Activated T-helper 2 cell treated with anti-CD3 and anti-CD28 coated beads, Interferon-gamma antibody, Interleukin-2, Interleukin-4, amounts not matched to agents 10 μg/mL and 5 μg/mL and 100 μg/mL, durations not matched to agents 14 hours and 24 hours and 36 hours (primary cell): ENCODE measurements at regions not wholly inside any gene's neighbourhood (a gene's known extent, or its start where the extent isn't known, plus 50 kb on each side); places are given as distances from the start of the nearest gene placed in this dataset.
"Not testable (repeated sequence)": the region's sequence is repeated elsewhere in the genome, so short reads cannot be mapped to it uniquely, and the experiment has no call there.

ENCODE experiments used
- DNase-seq: peaks from one replicate; pipeline ENCODE4 v3.0.0; 2021; ENCODE audit warnings: low spot score
- H3K27ac Mint-ChIP-seq: one replicate; pipeline ENCODE4 v1.8.0; 2021; ENCODE audit warnings: mixed read lengths
- H3K27me3 Mint-ChIP-seq: one replicate; pipeline ENCODE4 v1.8.0; 2021; ENCODE audit warnings: low read depth, mixed read lengths
- H3K36me3 Mint-ChIP-seq: one replicate; pipeline ENCODE4 v1.8.0; 2021; ENCODE audit warnings: low read depth, mixed read lengths
- H3K4me1 Mint-ChIP-seq: one replicate; pipeline ENCODE4 v1.8.0; 2021; ENCODE audit warnings: low read depth, mixed read lengths
- H3K4me3 Mint-ChIP-seq: one replicate; pipeline ENCODE4 v1.8.0; 2021; ENCODE audit warnings: low read depth, mild to moderate bottlenecking, moderate library complexity, mixed read lengths
- H3K9me3 Mint-ChIP-seq: one replicate; pipeline ENCODE4 v1.8.0; 2021; ENCODE audit warnings: mixed read lengths
- intact Hi-C: fragments of 100-400 bp; cut with micrococcal nuclease; formaldehyde crosslinking; loops from one replicate; pipeline ENCODE4 v1.15.1; 2023

DNA sequence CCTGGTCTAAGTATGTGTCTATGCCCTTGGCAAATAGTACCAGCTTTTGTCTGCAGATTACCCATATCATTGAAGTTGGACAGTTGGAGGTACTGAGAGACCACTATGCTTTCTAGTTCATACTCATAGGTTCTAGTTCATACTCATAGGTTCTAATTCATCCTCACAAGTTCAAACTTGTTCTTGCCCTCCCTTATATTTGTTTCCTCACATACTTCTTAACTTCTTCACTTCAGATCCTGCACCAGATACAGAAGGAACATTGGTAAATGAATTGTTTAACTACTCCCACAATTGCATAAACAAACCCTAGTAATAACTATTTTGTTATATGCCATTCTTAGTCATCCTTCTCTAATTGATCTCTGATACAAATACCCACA lies 172.2 kb downstream of the SLITRK1 start:
- Mint-ChIP-seq H3K27me3 (no peaks in the 10 kb centered on the region), H3K9me3 (peaks cover 19% of the 10 kb centered on the region), H3K4me3 (no peak overlapping the region)

DNA sequence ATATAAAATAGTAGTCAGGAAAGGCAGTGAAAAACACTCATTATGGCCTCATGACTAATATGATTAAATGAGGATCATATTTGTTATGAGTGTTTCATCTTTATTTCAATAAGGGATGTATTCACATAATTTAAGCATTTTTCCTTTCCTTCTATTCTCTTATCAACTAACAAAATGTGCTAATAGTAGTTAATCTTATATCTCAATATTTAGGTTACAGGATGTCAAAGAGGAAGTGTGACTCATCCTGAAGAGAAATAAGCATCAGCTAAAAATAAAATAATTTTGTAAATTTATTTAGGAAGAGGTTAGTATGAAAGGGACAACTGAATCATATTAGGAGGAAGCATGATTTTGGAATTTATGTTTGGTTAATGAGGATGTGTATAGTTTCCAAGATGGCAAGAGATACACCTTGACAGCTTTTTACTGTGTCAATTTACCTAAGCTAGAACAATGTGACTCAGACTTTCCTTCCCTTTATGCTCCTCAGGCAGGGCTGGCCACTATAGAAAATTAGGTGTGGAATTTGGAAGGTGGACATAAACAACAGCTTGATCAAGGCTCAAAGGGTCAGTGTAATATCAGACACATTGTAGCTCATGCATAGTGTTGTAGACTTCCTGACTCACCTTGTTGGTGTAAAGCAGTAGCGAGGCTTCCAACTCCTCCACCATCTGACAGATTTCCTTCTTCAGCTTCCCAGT lies 172.7 kb downstream of the SLITRK1 start:
- Mint-ChIP-seq H3K27ac (no peak overlapping the region), H3K27me3 (no peaks in the 10 kb centered on the region), H3K4me1 (no peaks in the 10 kb centered on the region), H3K9me3 (peaks cover 19% of the 10 kb centered on the region), H3K36me3 (no peaks in the 10 kb centered on the region), H3K4me3 (no peak overlapping the region)
- intact Hi-C loops: no loop called here
- DNase-seq: no peak

More for the DNA sequence above, 172.2 kb downstream of the SLITRK1 start:
- no peaks in the 10 kb centered on the region for H3K4me1 Mint-ChIP-seq
- no peak overlapping the region for H3K27ac Mint-ChIP-seq
- no peak for DNase-seq
- intact Hi-C loops: no loop called here
- no peaks in the 10 kb centered on the region for H3K36me3 Mint-ChIP-seq

DNA sequence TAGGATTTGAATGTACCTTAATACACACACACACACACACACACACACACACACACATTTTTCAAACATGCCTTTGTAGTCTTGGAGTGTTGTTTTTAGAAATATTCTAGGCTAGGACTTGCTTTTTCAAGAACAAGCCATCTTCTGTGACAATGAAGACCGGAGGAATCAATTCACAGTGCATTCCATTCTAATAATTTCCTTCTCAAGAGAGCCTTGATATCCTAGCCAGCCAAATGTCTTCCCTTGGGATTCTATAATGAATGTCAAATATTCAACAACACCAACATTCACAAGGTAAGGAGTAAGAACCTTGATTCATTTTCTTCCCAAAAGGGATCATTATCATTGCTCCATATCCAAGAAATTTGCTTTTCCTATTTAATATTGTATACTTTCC lies 180.3 kb downstream of the SLITRK1 start:
- no peak overlapping the region for H3K4me3 Mint-ChIP-seq
- H3K27me3 Mint-ChIP-seq: no peaks in the 10 kb centered on the region
- H3K27ac Mint-ChIP-seq: no peak overlapping the region
- H3K9me3 Mint-ChIP-seq: peaks cover 16% of the 10 kb centered on the region
- no peaks in the 10 kb centered on the region for H3K36me3 Mint-ChIP-seq
- no peak for DNase-seq
- H3K4me1 Mint-ChIP-seq: no peaks in the 10 kb centered on the region
- intact Hi-C loops: no loop called here

DNA sequence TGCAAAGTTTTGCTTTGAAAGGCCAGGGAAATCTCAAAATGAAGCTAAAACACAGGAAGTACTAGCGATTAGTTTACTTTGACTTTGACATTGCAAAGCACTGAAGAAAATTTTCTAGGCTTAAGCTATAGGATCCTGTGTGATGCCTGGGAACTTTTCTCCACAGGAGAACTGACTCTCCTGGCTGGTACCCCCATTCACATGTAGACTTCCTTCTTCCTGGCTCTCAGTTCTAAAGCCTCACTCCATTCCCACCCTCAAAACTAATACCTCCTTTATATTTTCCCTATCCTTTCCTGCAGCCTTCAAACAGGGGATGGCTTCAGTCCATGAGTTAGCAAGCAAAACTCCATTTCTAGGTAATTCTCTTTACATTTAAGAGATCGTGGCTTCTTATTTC lies 189.5 kb downstream of the SLITRK1 start:
- H3K27me3 Mint-ChIP-seq: no peaks in the 10 kb centered on the region
- DNase-seq: no peak
- H3K4me1 Mint-ChIP-seq: no peaks in the 10 kb centered on the region
- intact Hi-C loops: no loop called here
- H3K36me3 Mint-ChIP-seq: no peaks in the 10 kb centered on the region
- H3K27ac Mint-ChIP-seq: no peak overlapping the region
- peaks cover 14% of the 10 kb centered on the region for H3K9me3 Mint-ChIP-seq
- H3K4me3 Mint-ChIP-seq: no peak overlapping the region

DNA sequence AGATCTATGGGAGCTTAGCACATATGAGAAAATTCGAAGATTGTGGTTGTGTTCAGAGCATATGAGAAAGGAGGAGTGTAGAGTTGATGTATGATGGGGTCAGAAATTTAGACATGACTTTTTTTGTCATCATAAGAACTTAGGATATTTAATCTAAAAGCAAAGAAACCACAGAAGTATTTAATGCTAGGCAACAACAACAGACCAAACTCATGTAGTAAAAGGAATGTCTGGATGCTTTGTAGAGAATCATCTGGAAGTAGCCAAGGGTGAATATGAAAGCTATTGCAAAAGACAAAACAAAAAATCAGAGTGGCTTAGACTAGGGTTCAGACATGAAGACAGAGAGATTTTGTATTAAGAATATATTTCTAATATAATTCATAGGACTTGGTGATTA lies 190.3 kb downstream of the SLITRK1 start:
- no peaks in the 10 kb centered on the region for H3K27me3 Mint-ChIP-seq
- no peak for DNase-seq
- H3K27ac Mint-ChIP-seq: no peak overlapping the region
- H3K4me1 Mint-ChIP-seq: no peaks in the 10 kb centered on the region
- H3K9me3 Mint-ChIP-seq: peaks cover 14% of the 10 kb centered on the region
- intact Hi-C loops: no loop called here
- H3K4me3 Mint-ChIP-seq: no peak overlapping the region
- H3K36me3 Mint-ChIP-seq: no peaks in the 10 kb centered on the region

DNA sequence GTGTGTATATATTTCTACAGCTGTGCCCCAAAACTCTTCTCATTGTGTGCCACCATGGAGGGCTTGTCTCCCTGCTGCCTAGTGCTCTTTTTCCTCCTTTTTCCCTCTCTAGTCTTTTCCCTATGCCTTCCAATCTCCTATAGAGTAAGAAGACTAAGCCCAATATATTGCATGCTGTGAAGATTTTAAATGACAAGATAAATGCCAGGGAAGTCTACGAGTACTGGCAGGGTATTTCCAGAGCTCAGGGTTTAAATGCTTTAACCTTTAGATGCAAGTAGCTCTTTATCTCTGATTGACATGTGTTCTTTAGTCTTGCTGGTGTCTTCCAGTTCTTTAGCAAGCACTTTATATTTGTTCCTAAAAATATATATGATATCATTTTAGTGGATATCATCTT lies 200.7 kb downstream of the SLITRK1 start:
- Mint-ChIP-seq H3K9me3 (peaks cover 7% of the 10 kb centered on the region), H3K36me3 (no peaks in the 10 kb centered on the region), H3K4me3 (no peak overlapping the region), H3K27me3 (no peaks in the 10 kb centered on the region), H3K4me1 (no peaks in the 10 kb centered on the region), H3K27ac (no peak overlapping the region)
- intact Hi-C loops: no loop called here
- DNase-seq: no peak

DNA sequence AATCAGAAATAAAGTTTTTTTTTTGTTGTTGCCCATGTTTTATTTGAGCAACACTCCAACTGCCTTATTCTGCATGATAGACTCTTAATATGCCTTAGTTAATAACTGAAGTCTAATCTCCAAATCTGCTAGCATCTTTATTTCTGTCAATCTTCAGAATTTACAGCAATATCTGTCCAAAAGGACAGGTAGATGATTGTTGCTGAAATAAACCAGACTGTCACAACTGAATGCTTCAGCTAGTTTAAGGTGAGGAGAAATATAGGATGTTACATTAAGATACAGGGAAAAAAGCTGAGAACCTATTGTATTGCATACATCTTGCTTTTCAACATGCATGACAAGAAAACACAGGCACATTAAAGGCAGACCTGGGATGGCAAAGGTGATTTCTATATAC lies 204.3 kb downstream of the SLITRK1 start:
- Mint-ChIP-seq H3K36me3 (no peaks in the 10 kb centered on the region), H3K27me3 (no peaks in the 10 kb centered on the region), H3K4me3 (no peak overlapping the region), H3K27ac (no peak overlapping the region), H3K9me3 (peaks cover 7% of the 10 kb centered on the region), H3K4me1 (no peaks in the 10 kb centered on the region)
- intact Hi-C loops: no loop called here
- no peak for DNase-seq

DNA sequence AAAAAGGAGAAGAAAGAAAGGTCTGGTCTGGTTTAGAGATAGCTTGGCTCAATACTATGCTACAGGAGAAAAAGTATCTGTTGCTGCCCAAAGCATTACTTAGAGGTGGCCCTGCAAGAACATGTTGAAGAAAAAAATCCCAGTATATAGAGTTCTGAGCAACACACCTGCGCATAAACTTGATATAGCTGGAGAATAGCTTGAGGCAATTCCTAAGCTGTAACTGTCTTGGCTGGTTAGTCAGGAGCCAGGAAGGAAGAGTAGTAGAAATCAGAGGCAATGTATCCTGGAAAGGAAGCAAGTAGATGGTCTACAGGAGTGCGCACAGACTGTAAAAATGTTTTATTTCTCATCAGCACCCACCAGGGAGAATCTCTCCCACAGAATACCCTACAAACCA lies 209.7 kb downstream of the SLITRK1 start:
- H3K9me3 Mint-ChIP-seq: peaks cover 19% of the 10 kb centered on the region
- intact Hi-C loops: no loop called here
- no peaks in the 10 kb centered on the region for H3K4me1 Mint-ChIP-seq
- DNase-seq: no peak
- no peak overlapping the region for H3K4me3 Mint-ChIP-seq
- no peak overlapping the region for H3K27ac Mint-ChIP-seq
- H3K27me3 Mint-ChIP-seq: no peaks in the 10 kb centered on the region
- H3K36me3 Mint-ChIP-seq: no peaks in the 10 kb centered on the region

DNA sequence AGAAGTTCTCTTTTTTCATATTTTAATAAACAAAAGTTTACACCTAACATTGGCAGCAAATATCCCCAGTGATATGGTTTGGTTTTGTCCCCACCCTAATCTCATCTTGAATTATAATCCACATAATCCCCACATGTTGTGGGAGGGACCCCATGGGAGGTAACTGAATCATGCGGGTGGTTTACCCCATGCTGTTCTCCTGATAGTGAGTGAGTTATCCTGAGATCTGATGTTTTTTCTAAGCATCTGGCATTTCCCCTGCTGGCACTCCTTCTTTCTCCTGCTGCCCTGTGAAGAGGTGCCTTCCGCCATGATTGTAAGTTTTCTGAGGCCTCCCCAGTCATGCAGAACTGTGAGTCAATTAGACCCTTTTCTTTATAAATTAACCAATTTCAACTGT lies 214.7 kb downstream of the SLITRK1 start:
- Mint-ChIP-seq H3K27ac (no peak overlapping the region), H3K9me3 (peaks cover 18% of the 10 kb centered on the region), H3K4me3 (no peak overlapping the region), H3K36me3 (no peaks in the 10 kb centered on the region), H3K4me1 (no peaks in the 10 kb centered on the region), H3K27me3 (no peaks in the 10 kb centered on the region)
- intact Hi-C loops: no loop called here
- DNase-seq: no peak

DNA sequence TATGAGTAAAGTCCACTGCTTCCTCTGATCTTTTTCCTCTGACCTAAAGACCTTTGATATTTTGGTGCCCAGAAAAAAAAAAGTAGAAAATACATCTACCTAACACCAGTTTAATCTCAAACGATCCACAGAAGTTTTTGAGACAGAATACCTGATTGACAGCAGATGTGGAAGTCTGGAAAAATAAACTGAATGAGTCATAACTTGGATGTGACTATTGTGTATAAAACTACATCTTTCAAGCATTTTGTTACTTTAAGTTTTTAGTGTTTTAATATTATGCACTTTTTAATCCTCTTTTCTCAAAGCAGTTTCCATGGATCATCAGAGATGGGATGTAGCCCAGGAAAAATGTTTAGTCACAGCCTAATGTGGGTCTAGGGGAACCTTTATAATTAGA lies 216.1 kb downstream of the SLITRK1 start:
- DNase-seq: no peak
- no peaks in the 10 kb centered on the region for H3K36me3 Mint-ChIP-seq
- intact Hi-C loops: no loop called here
- no peaks in the 10 kb centered on the region for H3K4me1 Mint-ChIP-seq
- H3K27me3 Mint-ChIP-seq: no peaks in the 10 kb centered on the region
- H3K9me3 Mint-ChIP-seq: peaks cover 17% of the 10 kb centered on the region
- H3K27ac Mint-ChIP-seq: no peak overlapping the region
- H3K4me3 Mint-ChIP-seq: no peak overlapping the region

DNA sequence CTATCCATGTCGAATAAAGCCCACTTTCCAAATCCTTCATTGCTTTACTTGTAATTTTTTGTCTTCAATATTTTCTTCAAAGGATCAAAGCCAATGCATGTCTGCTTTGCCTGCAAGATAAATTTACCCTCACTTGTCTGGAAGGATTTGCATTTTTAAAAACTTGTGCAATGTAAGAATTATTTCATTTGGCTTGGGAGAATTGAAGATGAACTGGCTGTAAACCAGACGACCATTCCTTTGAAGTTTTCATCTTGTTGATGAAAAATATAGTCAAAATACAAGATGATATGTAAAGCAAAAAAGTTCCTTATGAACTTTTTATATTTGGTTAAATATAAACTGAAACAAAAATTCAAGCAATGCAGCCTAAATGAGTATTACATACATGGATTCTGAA lies 225.0 kb downstream of the SLITRK1 start:
- Mint-ChIP-seq H3K36me3 (no peaks in the 10 kb centered on the region), H3K27me3 (no peaks in the 10 kb centered on the region), H3K4me1 (no peaks in the 10 kb centered on the region), H3K4me3 (no peak overlapping the region), H3K27ac (no peak overlapping the region), H3K9me3 (peaks cover 4% of the 10 kb centered on the region)
- DNase-seq: no peak
- intact Hi-C loops: no loop called here

DNA sequence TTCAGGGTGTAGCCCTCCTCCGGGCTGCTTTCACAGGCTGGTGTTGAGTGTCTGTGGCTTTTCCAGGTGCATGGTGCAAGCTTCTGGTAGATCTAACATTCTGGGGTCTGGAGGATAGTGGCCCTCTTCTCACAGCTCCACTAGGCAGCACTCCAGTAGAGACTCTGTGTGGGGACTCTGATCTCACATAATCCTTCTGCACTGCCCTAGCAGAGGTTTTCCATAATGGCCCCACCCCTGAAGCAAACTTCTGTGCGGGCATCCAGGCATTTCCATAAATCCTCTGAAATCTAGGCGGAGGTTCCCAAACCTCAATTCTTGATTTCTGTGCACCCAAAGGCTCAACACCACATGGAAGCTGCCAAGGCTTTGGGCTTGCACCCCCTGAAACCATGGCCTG lies 239.7 kb downstream of the SLITRK1 start:
- intact Hi-C loops, H3K4me1 Mint-ChIP-seq, H3K27me3 Mint-ChIP-seq, DNase-seq, H3K4me3 Mint-ChIP-seq, H3K27ac Mint-ChIP-seq, H3K36me3 Mint-ChIP-seq: not testable (repeated sequence)
- peaks cover 54% of the 10 kb centered on the region for H3K9me3 Mint-ChIP-seq

DNA sequence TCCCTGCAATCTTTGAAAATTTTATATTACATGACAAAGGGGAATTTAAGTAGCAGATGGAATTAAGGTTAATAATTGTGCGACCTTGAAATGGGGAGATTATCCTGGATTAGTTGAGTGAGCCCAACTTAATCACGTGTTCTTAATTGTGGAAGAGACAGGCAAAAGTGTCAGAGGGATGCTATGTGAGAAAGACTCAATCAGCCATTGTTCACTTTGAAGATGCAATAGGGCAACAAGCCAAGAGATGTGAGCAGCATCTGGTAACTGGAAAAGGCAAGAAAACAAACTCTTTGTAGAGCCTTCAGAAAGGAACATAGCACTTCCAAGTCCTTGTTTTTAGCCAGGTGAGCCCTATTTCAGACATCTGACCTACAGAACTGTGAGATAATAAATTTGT lies 247.7 kb downstream of the SLITRK1 start:
- Mint-ChIP-seq H3K27me3 (no peaks in the 10 kb centered on the region), H3K27ac (no peak overlapping the region), H3K9me3 (peaks cover 24% of the 10 kb centered on the region), H3K4me3 (no peak overlapping the region), H3K4me1 (no peaks in the 10 kb centered on the region), H3K36me3 (no peaks in the 10 kb centered on the region)
- intact Hi-C loops: no loop called here
- DNase-seq: no peak

DNA sequence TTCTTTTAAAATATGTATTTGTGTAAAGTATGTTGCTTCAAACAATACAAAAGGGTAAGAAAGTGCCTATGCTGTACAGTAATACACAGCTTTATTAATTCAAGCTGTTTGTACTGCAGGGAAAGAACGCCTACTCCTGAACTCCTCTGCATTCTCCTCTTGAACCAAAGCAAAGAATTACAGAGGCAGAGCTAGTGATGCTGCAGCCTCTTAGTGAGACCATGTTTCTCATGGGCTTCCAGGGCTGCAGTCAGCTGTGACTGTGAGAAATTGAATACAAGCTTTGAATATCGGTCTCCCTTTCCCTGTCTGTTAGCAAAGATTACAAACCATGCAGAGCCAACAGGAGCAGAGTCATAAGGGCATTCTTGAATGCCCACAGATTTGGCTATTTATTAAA lies 248.5 kb downstream of the SLITRK1 start:
- H3K36me3 Mint-ChIP-seq: no peaks in the 10 kb centered on the region
- no peak for DNase-seq
- no peaks in the 10 kb centered on the region for H3K4me1 Mint-ChIP-seq
- H3K4me3 Mint-ChIP-seq: no peak overlapping the region
- no peak overlapping the region for H3K27ac Mint-ChIP-seq
- no peaks in the 10 kb centered on the region for H3K27me3 Mint-ChIP-seq
- H3K9me3 Mint-ChIP-seq: peaks cover 17% of the 10 kb centered on the region
- intact Hi-C loops: no loop called here
